Astrocyte of the cerebellum (primary cell): ENCODE measurements at regions not wholly inside any gene's neighbourhood (a gene's known extent, or its start where the extent isn't known, plus 50 kb on each side); places are given as distances from the start of the nearest gene placed in this dataset.

Experiments used
- DNase-seq: peaks from one replicate; pipeline ENCODE4 v3.0.0-alpha.2; 2011; ENCODE audit warnings: low read depth
- H3K4me3 ChIP-seq: 2 replicates; pipeline ENCODE4 v1.5.1; 2011; ENCODE audit warnings: mild to moderate bottlenecking, low read depth, low read length, moderate library complexity
- CTCF ChIP-seq: IDR thresholded peaks from 2 replicates; pipeline ENCODE4 v1.5.1; 2012; ENCODE audit warnings: low read length, low read depth, moderate library complexity, mild to moderate bottlenecking; ENCODE audit errors: missing control alignments
- in situ Hi-C: cut with HindIII; loops from 2 replicates; pipeline ENCODE4 v1.10.0; 2017; ENCODE audit warnings: low sequenced_read_pairs

GRCh38 chr4:185936650-185937376 is 124.8 kb upstream of the SORBS2 start:
- DNase-seq: no peak
- H3K4me3 ChIP-seq: no peak overlapping the region
- no peak for TF ChIP-seq CTCF
- in situ Hi-C loops: no loop called here

- in situ Hi-C loops: no loop called here
- no peak overlapping the region for H3K4me3 ChIP-seq
- no peak for DNase-seq
- TF ChIP-seq CTCF: no peak
These were observed 126.7 kb upstream of the SORBS2 start for GRCh38 chr4:185938654-185939053.

- in situ Hi-C loops: no loop called here
- DNase-seq: no peak
- no peak for TF ChIP-seq CTCF
- no peak overlapping the region for H3K4me3 ChIP-seq
These were observed 127.5 kb upstream of the TLR3 start for GRCh38 chr4:185941461-185941860.

- no peak overlapping the region for H3K4me3 ChIP-seq
- in situ Hi-C loops: no loop called here
- no peak for TF ChIP-seq CTCF
- no peak for DNase-seq
These were observed 123.7 kb upstream of the TLR3 start for GRCh38 chr4:185945252-185945651.

- in situ Hi-C loops: no loop called here
- TF ChIP-seq CTCF: no peak
- no peak overlapping the region for H3K4me3 ChIP-seq
- DNase-seq: no peak
These were observed 123.0 kb upstream of the TLR3 start for GRCh38 chr4:185945906-185946305.

GRCh38 chr4:185950891-185951290 is 118.1 kb upstream of the TLR3 start:
- in situ Hi-C loops: no loop called here
- peak; percentile 22 for DNase-seq
- H3K4me3 ChIP-seq: no peak overlapping the region
- TF ChIP-seq CTCF: no peak
